K562 (cell line): ENCODE measurements at regions not wholly inside any gene's neighbourhood (a gene's known extent, or its start where the extent isn't known, plus 50 kb on each side); places are given as distances from the start of the nearest gene placed in this dataset.

ENCODE experiments used
- FOXA1 ChIP-seq: fragments of 450-650 bp; IDR thresholded peaks from 2 replicates; pipeline ENCODE4 v1.6.1; 2016; ENCODE audit warnings: mild to moderate bottlenecking, borderline replicate concordance
- MCM5 ChIP-seq: fragments of 450-650 bp; IDR thresholded peaks from 2 replicates; pipeline ENCODE4 v1.6.1; 2016; ENCODE audit warnings: low read depth
- NUFIP1 ChIP-seq: fragments of 450-650 bp; IDR thresholded peaks from 2 replicates; pipeline ENCODE4 v1.6.1; 2018; ENCODE audit not compliant: partially characterized antibody
- TAF7 ChIP-seq: fragments of 450-650 bp; IDR thresholded peaks from 2 replicates; pipeline ENCODE4 v1.6.1; 2016; ENCODE audit warnings: missing genetic modification characterization, missing compliant biosample characterization
- ZBTB40 ChIP-seq, 2 experiments: fragments of 450-650 bp in 1 of 2; sonication (generic) in 1 of 2; formaldehyde crosslinking in 1 of 2; IDR thresholded peaks; 2 replicates each; pipeline versions ENCODE4 v1.7.1 to v1.9.0; 2016 to 2022; ENCODE audit warnings: inconsistent platforms in 1 of 2, mild to moderate bottlenecking in 1 of 2, missing genetic modification reagents in 1 of 2

- TF ChIP-seq ZBTB40 (IDR thresholded peaks at IDR 0.05) = no peak
- no peak for TF ChIP-seq ZBTB40 (CRISPR knock-in tag; IDR thresholded peaks at IDR 0.05)
- no peak for TF ChIP-seq TAF7 (tag)
- TF ChIP-seq FOXA1 = no peak
- TF ChIP-seq NUFIP1 = no peak
- TF ChIP-seq MCM5 = no peak
- TF ChIP-seq, all 486 proteins: peak for 0
Measured at GRCh38 chr10:108424656-108425055, 1260.2 kb upstream of the SORCS1 start (continued).
